ENCODE measurements at regions not wholly inside any gene's neighbourhood (a gene's known extent, or its start where the extent isn't known, plus 50 kb on each side); places are given as distances from the start of the nearest gene placed in this dataset.

GRCh38 chr13:77429320-77430142, 102.6 kb upstream of the MYCBP2 start:
- no peak overlapping the region for H3K4me3 ChIP-seq
- H3K27me3 ChIP-seq: no peaks in the 10 kb centered on the region
- H3K9me3 ChIP-seq: no peaks in the 10 kb centered on the region
- WGBS, 2 donors: 71 to 77% methylated on average over 8 of the region's 8 CpGs
- intact Hi-C loops (cut with DNase I): no loop called here
- ATAC-seq (no peak), DNase-seq (no peak)
- TF ChIP-seq POLR2A (IDR thresholded peaks at IDR 0.05) (no peak), CTCF (IDR thresholded peaks at IDR 0.05) (no peak)
- H3K36me3 ChIP-seq (replicated peaks in 1 of 2; ENCODE audit: insufficient read depth in 1 of 2, low read depth in 2 of 2): no peaks in the 10 kb centered on the region
- no peak overlapping the region for H3K27ac ChIP-seq
- H3K4me1 ChIP-seq: no peaks in the 10 kb centered on the region

GRCh38 chr13:77425705-77426104, 98.8 kb upstream of the MYCBP2 start:
- ATAC-seq: no peak
- Histone ChIP-seq H3K27ac (no peak overlapping the region), H3K27me3 (no peaks in the 10 kb centered on the region), H3K9me3 (no peaks in the 10 kb centered on the region), H3K36me3 (replicated peaks in 1 of 2; ENCODE audit: insufficient read depth in 1 of 2, low read depth in 2 of 2) (no peaks in the 10 kb centered on the region), H3K4me1 (no peaks in the 10 kb centered on the region), H3K4me3 (no peak overlapping the region)
- intact Hi-C loops (cut with DNase I): no loop called here
- WGBS, 2 donors: 55 to 79% methylated on average over 5 of the region's 5 CpGs
- DNase-seq: no peak
- TF ChIP-seq CTCF (IDR thresholded peaks at IDR 0.05) (no peak), POLR2A (IDR thresholded peaks at IDR 0.05) (no peak)

GRCh38 chr13:77423296-77423695, 96.4 kb upstream of the MYCBP2 start:
- Histone ChIP-seq H3K27me3 (no peaks in the 10 kb centered on the region), H3K27ac (no peak overlapping the region), H3K36me3 (replicated peaks in 1 of 2; ENCODE audit: insufficient read depth in 1 of 2, low read depth in 2 of 2) (no peaks in the 10 kb centered on the region), H3K4me3 (no peak overlapping the region), H3K4me1 (no peaks in the 10 kb centered on the region), H3K9me3 (no peaks in the 10 kb centered on the region)
- ATAC-seq: no peak
- DNase-seq: no peak
- 49 to 57% methylated on average over 4 of the region's 4 CpGs for WGBS, 2 donors
- intact Hi-C loops (cut with DNase I): no loop called here
- TF ChIP-seq POLR2A (IDR thresholded peaks at IDR 0.05) (no peak), CTCF (IDR thresholded peaks at IDR 0.05) (no peak)

GRCh38 chr13:77422724-77423123, 95.8 kb upstream of the MYCBP2 start:
- intact Hi-C loops (cut with DNase I): no loop called here
- no peak for TF ChIP-seq CTCF (IDR thresholded peaks at IDR 0.05)
- TF ChIP-seq POLR2A (IDR thresholded peaks at IDR 0.05): no peak
- Histone ChIP-seq H3K36me3 (replicated peaks in 1 of 2; ENCODE audit: insufficient read depth in 1 of 2, low read depth in 2 of 2) (no peaks in the 10 kb centered on the region), H3K9me3 (no peaks in the 10 kb centered on the region), H3K27ac (no peak overlapping the region), H3K4me1 (no peaks in the 10 kb centered on the region), H3K27me3 (no peaks in the 10 kb centered on the region), H3K4me3 (no peak overlapping the region)
- ATAC-seq: no peak
- DNase-seq: no peak
- WGBS, 2 donors: 41 to 54% methylated on average over 2 of the region's 2 CpGs

- TF ChIP-seq CTCF (IDR thresholded peaks at IDR 0.05): no peak
- no peak for TF ChIP-seq POLR2A (IDR thresholded peaks at IDR 0.05)
- no peak overlapping the region for H3K27ac ChIP-seq
- no peak overlapping the region for H3K4me3 ChIP-seq
- H3K36me3 ChIP-seq (replicated peaks in 1 of 2; ENCODE audit: insufficient read depth in 1 of 2, low read depth in 2 of 2): no peaks in the 10 kb centered on the region
- ATAC-seq (no peak), DNase-seq (no peak)
- no peaks in the 10 kb centered on the region for H3K9me3 ChIP-seq
- no peaks in the 10 kb centered on the region for H3K4me1 ChIP-seq
- intact Hi-C loops (cut with DNase I): no loop called here
- 35 to 37% methylated on average over 4 of the region's 4 CpGs for WGBS, 2 donors
- H3K27me3 ChIP-seq: no peaks in the 10 kb centered on the region
Observed at GRCh38 chr13:77417897-77418296, 91.0 kb upstream of the MYCBP2 start.

Measured in body of pancreas (tissue), 4 donors.